Prostate gland (tissue), 2 donors: ENCODE measurements at regions not wholly inside any gene's neighbourhood (a gene's known extent, or its start where the extent isn't known, plus 50 kb on each side); places are given as distances from the start of the nearest gene placed in this dataset.

Source experiments
- DNase-seq: peaks from one replicate; pipeline ENCODE4 v3.0.0-alpha.2; 2019; ENCODE audit warnings: low spot score
- H3K27ac ChIP-seq, 2 donors: fragments of 200-600 bp; sonication (generic); 2 replicates each; pipeline ENCODE4 v1.5.1; 2017 to 2019
- H3K27me3 ChIP-seq: fragments of 200-600 bp; sonication (generic); replicated peaks from 2 replicates; pipeline ENCODE4 v1.5.1; 2019; ENCODE audit not compliant: insufficient read depth
- H3K36me3 ChIP-seq, 2 donors: fragments of 200-600 bp; sonication (generic); 1 replicate in 1 of 2; 2 replicates in 1 of 2; pipeline versions ENCODE4 v1.5.1 to v1.8.1; 2017 to 2019
- H3K4me1 ChIP-seq: fragments of 200-600 bp; sonication (generic); replicated peaks from 2 replicates; pipeline ENCODE4 v1.5.1; 2019
- H3K4me3 ChIP-seq, 2 donors: fragments of 200-600 bp; sonication (generic); 2 replicates each; pipeline ENCODE4 v1.5.1; 2017 to 2019
- H3K9me3 ChIP-seq: fragments of 200-600 bp; sonication (generic); 2 replicates; pipeline ENCODE4 v1.5.1; 2017
- POLR2A ChIP-seq: fragments of 450-650 bp; IDR thresholded peaks from one replicate; pipeline ENCODE4 v1.6.1; 2016; ENCODE audit warnings: antibody characterized with exemption, mild to moderate bottlenecking
- POLR2AphosphoS5 ChIP-seq: sonication (generic); formaldehyde crosslinking; IDR thresholded peaks from one replicate; pipeline ENCODE4 v1.6.1; 2017; ENCODE audit warnings: antibody characterized with exemption
- WGBS: methylation state at CpG from one replicate; pipeline ENCODE4 v1.1.5; 2018; 5-methylcytosine and 5-hydroxymethylcytosine counted together
- intact Hi-C: fragments of 100-400 bp; cut with DNase I; formaldehyde crosslinking; loops from one replicate; pipeline ENCODE4 v1.14.2; 2022
- TF ChIP-seq, protein P1 (sequence below), 4 experiments: fragments of 200-600 bp in 2 of 4; fragments of 450-650 bp in 2 of 4; sonication (generic) in 2 of 4; IDR thresholded peaks; 1 replicate in 3 of 4; 2 replicates in 1 of 4; pipeline ENCODE4 v1.5.1; 2016 to 2019; ENCODE audit warnings: antibody characterized with exemption in 4 of 4, mild to moderate bottlenecking in 2 of 4, moderate library complexity in 2 of 4

DNA sequence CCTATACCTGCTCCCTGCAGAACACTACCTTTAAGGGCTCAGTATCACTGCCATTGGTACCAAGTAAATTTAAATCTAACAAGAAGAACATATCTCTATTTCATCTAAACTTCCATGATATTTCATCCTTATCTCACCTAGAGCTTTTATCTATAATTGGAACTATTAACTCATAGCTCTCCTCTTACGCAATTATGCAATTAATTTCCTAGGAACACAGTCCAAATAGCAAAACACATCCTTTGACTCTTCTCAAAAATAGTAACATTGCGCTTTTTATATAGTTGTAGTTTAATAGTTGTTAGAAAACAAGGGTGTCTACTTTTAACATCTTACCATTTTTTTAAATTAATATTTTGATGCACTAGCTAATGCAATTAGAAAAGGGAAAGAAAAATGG lies 986.8 kb upstream of the SLC35B3 start:
- no peak overlapping the region for H3K4me3 ChIP-seq
- DNase-seq, result no peak
- TF ChIP-seq POLR2AphosphoS5 (no peak), POLR2A (no peak)
- TF ChIP-seq, protein P1, sequence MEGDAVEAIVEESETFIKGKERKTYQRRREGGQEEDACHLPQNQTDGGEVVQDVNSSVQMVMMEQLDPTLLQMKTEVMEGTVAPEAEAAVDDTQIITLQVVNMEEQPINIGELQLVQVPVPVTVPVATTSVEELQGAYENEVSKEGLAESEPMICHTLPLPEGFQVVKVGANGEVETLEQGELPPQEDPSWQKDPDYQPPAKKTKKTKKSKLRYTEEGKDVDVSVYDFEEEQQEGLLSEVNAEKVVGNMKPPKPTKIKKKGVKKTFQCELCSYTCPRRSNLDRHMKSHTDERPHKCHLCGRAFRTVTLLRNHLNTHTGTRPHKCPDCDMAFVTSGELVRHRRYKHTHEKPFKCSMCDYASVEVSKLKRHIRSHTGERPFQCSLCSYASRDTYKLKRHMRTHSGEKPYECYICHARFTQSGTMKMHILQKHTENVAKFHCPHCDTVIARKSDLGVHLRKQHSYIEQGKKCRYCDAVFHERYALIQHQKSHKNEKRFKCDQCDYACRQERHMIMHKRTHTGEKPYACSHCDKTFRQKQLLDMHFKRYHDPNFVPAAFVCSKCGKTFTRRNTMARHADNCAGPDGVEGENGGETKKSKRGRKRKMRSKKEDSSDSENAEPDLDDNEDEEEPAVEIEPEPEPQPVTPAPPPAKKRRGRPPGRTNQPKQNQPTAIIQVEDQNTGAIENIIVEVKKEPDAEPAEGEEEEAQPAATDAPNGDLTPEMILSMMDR (IDR thresholded peaks at IDR 0.05), result no peak
- 95% methylated on average over 2 of the region's 2 CpGs for WGBS
- no peaks in the 10 kb centered on the region for H3K9me3 ChIP-seq
- no peaks in the 10 kb centered on the region for H3K27me3 ChIP-seq
- no peaks in the 10 kb centered on the region for H3K36me3 ChIP-seq
- intact Hi-C loops, result no loop called here
- H3K4me1 ChIP-seq, result no peaks in the 10 kb centered on the region
- no peak overlapping the region for H3K27ac ChIP-seq

DNA sequence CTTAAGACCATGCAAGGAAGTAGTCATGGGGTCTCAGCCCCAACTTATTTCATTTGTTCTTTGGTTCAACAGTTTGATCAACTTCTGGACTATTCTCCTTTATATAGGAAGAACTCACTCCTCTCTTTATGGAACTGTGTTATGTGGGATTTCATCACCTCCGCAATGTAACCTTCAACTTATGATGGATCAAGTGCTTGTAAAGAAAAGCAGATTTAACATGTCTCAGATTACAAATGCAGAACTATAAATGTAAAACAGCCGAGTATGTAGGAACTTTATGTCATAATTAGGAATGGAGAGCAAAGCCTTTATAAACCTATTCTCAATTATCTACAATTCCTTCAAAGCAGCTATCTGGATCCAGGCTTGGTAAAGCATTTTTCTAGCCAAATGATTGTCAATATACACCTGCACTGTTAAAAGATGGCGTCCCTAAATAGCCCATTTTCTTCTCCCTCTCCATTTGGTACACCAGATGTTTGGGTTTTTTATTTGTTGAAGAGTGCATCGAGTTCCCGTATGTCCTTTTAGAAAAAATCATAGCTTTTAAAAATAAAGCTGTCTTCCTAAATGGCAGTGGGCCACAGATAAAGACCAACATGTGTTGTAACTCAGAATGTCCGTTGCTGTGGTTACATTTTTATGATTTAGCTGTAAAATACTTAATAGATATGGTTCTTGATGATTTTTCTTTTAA lies 985.1 kb upstream of the SLC35B3 start:
- 34% methylated on average over 6 of the region's 6 CpGs for WGBS
- no peak for DNase-seq
- intact Hi-C loops, result no loop called here

DNA sequence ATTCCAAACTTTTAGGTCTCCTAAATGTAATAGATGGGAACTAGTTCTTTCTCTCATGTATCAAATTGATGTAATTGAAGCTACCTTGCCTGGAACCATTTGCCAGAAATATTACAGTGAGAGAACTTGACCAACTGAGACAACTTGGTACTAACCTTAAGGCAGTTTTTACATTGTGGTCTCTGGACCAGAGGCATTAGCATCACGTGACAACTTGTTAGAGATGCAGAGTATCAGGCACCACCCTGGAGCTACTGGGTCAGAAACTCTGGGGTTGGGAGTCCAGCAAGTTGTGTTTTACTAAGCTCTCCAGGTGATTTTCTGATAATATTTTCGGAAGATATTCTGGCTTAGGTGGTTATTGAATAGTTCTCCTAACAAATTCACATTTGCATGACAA lies 982.1 kb upstream of the SLC35B3 start:
- no peak overlapping the region for H3K4me3 ChIP-seq
- H3K27me3 ChIP-seq, result no peaks in the 10 kb centered on the region
- TF ChIP-seq, protein P1 (IDR thresholded peaks at IDR 0.05), result no peak
- TF ChIP-seq POLR2AphosphoS5, result no peak
- TF ChIP-seq POLR2A, result no peak
- no peaks in the 10 kb centered on the region for H3K4me1 ChIP-seq
- no peaks in the 10 kb centered on the region for H3K36me3 ChIP-seq
- 63% methylated on average over 2 of the region's 2 CpGs for WGBS
- intact Hi-C loops, result no loop called here
- DNase-seq, result no peak
- no peaks in the 10 kb centered on the region for H3K9me3 ChIP-seq
- H3K27ac ChIP-seq, result no peak overlapping the region

More for the DNA sequence above, 985.1 kb upstream of the SLC35B3 start:
- Histone ChIP-seq H3K27me3 (no peaks in the 10 kb centered on the region), H3K9me3 (no peaks in the 10 kb centered on the region), H3K4me3 (no peak overlapping the region), H3K27ac (no peak overlapping the region), H3K4me1 (no peaks in the 10 kb centered on the region), H3K36me3 (no peaks in the 10 kb centered on the region)
- TF ChIP-seq, protein P1 (IDR thresholded peaks at IDR 0.05), result no peak
- no peak for TF ChIP-seq POLR2AphosphoS5
- TF ChIP-seq POLR2A, result no peak

DNA sequence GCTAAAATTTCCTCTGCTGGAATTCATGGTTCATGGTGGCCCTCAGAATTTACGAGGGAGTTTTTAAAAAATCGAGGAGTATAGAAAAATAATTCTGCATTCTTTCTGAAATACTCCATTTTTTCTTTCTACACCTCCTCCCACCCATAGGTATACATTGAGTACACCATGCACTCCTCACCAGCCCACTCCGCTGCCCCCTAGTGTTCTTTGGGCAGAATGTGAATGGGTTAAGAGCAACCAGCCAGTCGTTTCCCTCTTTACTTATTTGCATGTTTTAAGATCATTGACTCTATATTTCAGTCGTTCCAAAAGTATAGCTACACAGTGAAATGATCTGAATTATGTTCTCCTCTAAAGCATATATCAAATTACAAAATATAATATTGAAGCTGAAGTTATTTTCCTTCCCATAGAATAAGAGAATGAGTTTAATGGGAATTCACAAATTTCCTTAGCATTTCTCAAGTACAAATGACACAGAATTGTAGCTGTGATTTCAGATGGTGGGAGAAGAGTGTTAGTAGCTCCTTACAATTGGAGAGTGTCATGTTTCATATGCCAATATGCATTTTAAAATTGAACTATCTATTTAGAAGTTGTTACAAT lies 977.7 kb upstream of the SLC35B3 start:
- Histone ChIP-seq H3K36me3 (no peaks in the 10 kb centered on the region), H3K27me3 (no peaks in the 10 kb centered on the region), H3K27ac (no peak overlapping the region), H3K4me1 (no peaks in the 10 kb centered on the region), H3K9me3 (no peaks in the 10 kb centered on the region), H3K4me3 (no peak overlapping the region)
- TF ChIP-seq, protein P1 (IDR thresholded peaks at IDR 0.05), result peak in 2 of 4 experiments; percentile 11 to 14
- TF ChIP-seq POLR2AphosphoS5, result no peak
- intact Hi-C loops, result no loop called here
- DNase-seq, result no peak
- 51% methylated on average over 5 of the region's 5 CpGs for WGBS

DNA sequence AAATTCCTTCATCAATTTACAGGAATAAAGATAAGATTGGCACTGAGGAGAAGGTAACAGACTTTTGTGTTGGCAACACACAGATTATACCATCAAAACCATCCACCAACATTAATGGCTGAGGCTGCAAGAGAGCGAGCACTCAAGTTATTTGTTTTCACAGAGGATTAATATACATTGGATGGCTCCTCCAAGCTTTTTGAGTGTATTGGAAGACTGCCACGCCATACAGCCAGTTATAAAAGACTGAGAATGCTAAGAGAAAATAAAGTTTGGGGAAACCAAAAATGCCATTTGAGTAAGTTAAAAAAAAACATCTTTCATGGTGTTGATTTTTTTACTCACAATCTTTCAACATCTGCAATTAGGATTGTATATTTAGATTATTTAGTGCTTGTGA lies 973.8 kb upstream of the SLC35B3 start:
- Histone ChIP-seq H3K36me3 (no peaks in the 10 kb centered on the region), H3K9me3 (no peaks in the 10 kb centered on the region), H3K4me1 (no peaks in the 10 kb centered on the region), H3K4me3 (no peak overlapping the region), H3K27me3 (no peaks in the 10 kb centered on the region), H3K27ac (peak overlapping the region in 1 of 2 donors; percentile 64)
- DNase-seq, result no peak
- TF ChIP-seq POLR2A, result no peak
- no peak for TF ChIP-seq POLR2AphosphoS5
- TF ChIP-seq, protein P1 (IDR thresholded peaks at IDR 0.05), result no peak
- intact Hi-C loops, result no loop called here
- WGBS, result 60% methylated on average over 2 of the region's 2 CpGs
